Erythroblast (primary cell): ENCODE measurements at regions not wholly inside any gene's neighbourhood (a gene's known extent, or its start where the extent isn't known, plus 50 kb on each side); places are given as distances from the start of the nearest gene placed in this dataset.

Experiments
- GATA1 ChIP-seq: IDR thresholded peaks from 2 replicates; pipeline ENCODE4 v1.6.1; 2011; ENCODE audit warnings: low read depth, mild to moderate bottlenecking, control low read depth, low read length, moderate library complexity
- POLR2A ChIP-seq: IDR thresholded peaks from 2 replicates; pipeline ENCODE4 v1.6.1; 2011; ENCODE audit warnings: mild to moderate bottlenecking, low read length

GRCh38 chr20:20904501-20904831 lies 192.0 kb upstream of the RALGAPA2 start:
- no peak for TF ChIP-seq POLR2A
- TF ChIP-seq GATA1 = no peak
